ENCODE measurements at regions not wholly inside any gene's neighbourhood (a gene's known extent, or its start where the extent isn't known, plus 50 kb on each side); places are given as distances from the start of the nearest gene placed in this dataset.

DNA sequence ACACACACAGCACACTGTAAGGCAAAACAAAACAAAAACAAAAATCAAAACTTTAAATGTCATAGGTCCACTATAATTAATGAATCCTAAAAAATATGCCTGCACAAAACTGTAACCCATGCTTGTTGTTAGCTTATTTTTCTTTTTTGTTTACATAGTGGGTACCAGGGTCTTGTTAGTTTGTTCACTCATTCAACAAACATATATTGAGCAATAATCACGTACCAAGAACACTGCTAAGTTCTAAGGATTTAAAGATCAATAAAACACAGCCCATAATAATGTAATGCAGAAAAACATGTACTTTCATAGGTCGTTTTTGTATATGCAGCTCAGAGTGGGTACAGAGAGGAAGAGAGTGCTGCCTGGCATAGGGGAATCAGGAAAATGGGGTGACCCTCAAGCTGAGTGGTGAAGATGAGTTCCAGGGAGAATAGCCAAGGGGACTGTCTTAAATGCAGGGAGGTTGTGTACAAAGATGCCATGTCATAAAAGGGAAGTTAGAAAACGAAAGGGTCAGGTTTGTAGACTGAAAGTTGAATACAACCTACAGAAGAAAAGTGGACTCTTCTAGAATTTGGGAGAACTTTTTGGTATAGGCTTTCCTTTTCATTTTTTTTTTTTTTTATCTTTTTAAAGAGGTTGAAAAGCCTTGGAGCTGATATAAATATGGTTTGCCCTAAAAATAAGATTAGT is 113.3 kb upstream of the TBX18 start:
- no peak for TF ChIP-seq EZH2phosphoT487 (IDR thresholded peaks at IDR 0.05; ENCODE audit: borderline replicate concordance, low read length)
- TF ChIP-seq, protein P1, sequence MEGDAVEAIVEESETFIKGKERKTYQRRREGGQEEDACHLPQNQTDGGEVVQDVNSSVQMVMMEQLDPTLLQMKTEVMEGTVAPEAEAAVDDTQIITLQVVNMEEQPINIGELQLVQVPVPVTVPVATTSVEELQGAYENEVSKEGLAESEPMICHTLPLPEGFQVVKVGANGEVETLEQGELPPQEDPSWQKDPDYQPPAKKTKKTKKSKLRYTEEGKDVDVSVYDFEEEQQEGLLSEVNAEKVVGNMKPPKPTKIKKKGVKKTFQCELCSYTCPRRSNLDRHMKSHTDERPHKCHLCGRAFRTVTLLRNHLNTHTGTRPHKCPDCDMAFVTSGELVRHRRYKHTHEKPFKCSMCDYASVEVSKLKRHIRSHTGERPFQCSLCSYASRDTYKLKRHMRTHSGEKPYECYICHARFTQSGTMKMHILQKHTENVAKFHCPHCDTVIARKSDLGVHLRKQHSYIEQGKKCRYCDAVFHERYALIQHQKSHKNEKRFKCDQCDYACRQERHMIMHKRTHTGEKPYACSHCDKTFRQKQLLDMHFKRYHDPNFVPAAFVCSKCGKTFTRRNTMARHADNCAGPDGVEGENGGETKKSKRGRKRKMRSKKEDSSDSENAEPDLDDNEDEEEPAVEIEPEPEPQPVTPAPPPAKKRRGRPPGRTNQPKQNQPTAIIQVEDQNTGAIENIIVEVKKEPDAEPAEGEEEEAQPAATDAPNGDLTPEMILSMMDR (IDR thresholded peaks at IDR 0.05; ENCODE audit: low read depth, low read length, poor library complexity, severe bottlenecking) = no peak

All from DOHH2 (cell line).